Left lung (tissue), 4 donors: ENCODE measurements at regions not wholly inside any gene's neighbourhood (a gene's known extent, or its start where the extent isn't known, plus 50 kb on each side); places are given as distances from the start of the nearest gene placed in this dataset.

Experiments used
- ATAC-seq: fragments of 200-7000 bp; cut with Tn5 transposase; one replicate; pipeline ENCODE4 v1.9.1; 2020; ENCODE audit warnings: moderate library complexity
- DNase-seq, 4 donors: peaks; one replicate each; pipeline ENCODE4 v3.0.0-alpha.2; 2013 to 2020
- H3K27ac ChIP-seq, 2 donors: fragments of 200-600 bp; sonication (generic) in 1 of 2; one replicate each; pipeline versions ENCODE4 v1.5.0 to v1.8.0; 2020 to 2021
- H3K27me3 ChIP-seq, 2 donors: fragments of 200-600 bp; sonication (generic) in 1 of 2; one replicate each; pipeline versions ENCODE4 v1.5.0 to v1.8.0; 2020 to 2021
- H3K36me3 ChIP-seq, 2 donors: fragments of 200-600 bp; sonication (generic) in 1 of 2; one replicate each; pipeline versions ENCODE4 v1.5.0 to v1.8.0; 2020 to 2021
- H3K4me1 ChIP-seq, 2 donors: fragments of 200-600 bp; one replicate each; pipeline ENCODE4 v1.8.0; 2021
- H3K4me3 ChIP-seq, 2 donors: fragments of 200-600 bp; sonication (generic) in 1 of 2; one replicate each; pipeline versions ENCODE4 v1.5.0 to v1.8.0; 2020 to 2021; ENCODE audit warnings: mild to moderate bottlenecking in 1 of 2
- H3K9me3 ChIP-seq, 2 donors: fragments of 200-600 bp; sonication (generic) in 1 of 2; one replicate each; pipeline versions ENCODE4 v1.5.0 to v1.8.0; 2020 to 2021
- CTCF ChIP-seq, 2 donors: fragments of 200-600 bp; sonication (generic) in 1 of 2; IDR thresholded peaks; one replicate each; pipeline versions ENCODE4 v1.5.0 to v1.8.0; 2021; ENCODE audit warnings: antibody characterized with exemption in 2 of 2
- intact Hi-C, 2 donors: fragments of 100-400 bp; cut with DNase I; formaldehyde crosslinking; loops; one replicate each; pipeline versions ENCODE4 v1.11.2 to v1.14.2; 2022
- donor health status: DM: no; HTN: yes; CAD: no.
- donor health status: DM: no; HTN: no; CAD: no.

GRCh38 chr1:10961300-10961833, 51.1 kb upstream of the TARDBP start:
- Histone ChIP-seq H3K9me3 (no peaks in the 10 kb centered on the region), H3K27me3 (peaks cover 0 to 12% of the 10 kb centered on the region in 2 donors), H3K27ac (no peak overlapping the region), H3K36me3 (no peaks in the 10 kb centered on the region), H3K4me1 (peaks cover 5 to 16% of the 10 kb centered on the region in 2 donors), H3K4me3 (no peak overlapping the region)
- no peak for ATAC-seq
- intact Hi-C loops: no loop called here
- no peak for DNase-seq
- peak in 1 of 2 donors; percentile 35 for TF ChIP-seq CTCF (IDR thresholded peaks at IDR 0.05)

- ATAC-seq: peak; percentile 4
- peaks cover 5 to 21% of the 10 kb centered on the region in 2 donors for H3K4me1 ChIP-seq
Measured at GRCh38 chr1:10962483-10962882, 50.0 kb upstream of the TARDBP start.

More at GRCh38 chr1:10962483-10962882, 50.0 kb upstream of the TARDBP start:
- DNase-seq: peak in 1 of 4 donors; percentile 51
- no peak overlapping the region for H3K4me3 ChIP-seq
- intact Hi-C loops: no loop called here
- no peak for TF ChIP-seq CTCF (IDR thresholded peaks at IDR 0.05)
- H3K27ac ChIP-seq: no peak overlapping the region
- peaks cover 0 to 12% of the 10 kb centered on the region in 2 donors for H3K27me3 ChIP-seq
- H3K36me3 ChIP-seq: no peaks in the 10 kb centered on the region
- H3K9me3 ChIP-seq: no peaks in the 10 kb centered on the region
